Lung (tissue), 11 donors: ENCODE measurements at regions not wholly inside any gene's neighbourhood (a gene's known extent, or its start where the extent isn't known, plus 50 kb on each side); places are given as distances from the start of the nearest gene placed in this dataset.
A peak's percentile ranks its signal among the peaks of the same experiment; 100 is the strongest.

Experiments used
- ATAC-seq: fragments of 200-7000 bp; cut with Tn5 transposase; one replicate; pipeline ENCODE4 v1.9.1; 2020; ENCODE audit warnings: moderate number of reproducible peaks; ENCODE audit not compliant: insufficient read depth, low FRiP score
- DNase-seq, 3 donors: peaks; one replicate each; pipeline ENCODE4 v3.0.0-alpha.2; 2013 to 2017
- H3K27ac ChIP-seq, 2 donors: one replicate each; pipeline ENCODE4 v1.5.1; 2013; ENCODE audit warnings: mild to moderate bottlenecking in 2 of 2, moderate library complexity in 2 of 2, control low read depth in 1 of 2, inconsistent platforms in 1 of 2, low read depth in 1 of 2, low read length in 1 of 2
- H3K27me3 ChIP-seq, 3 donors: one replicate each; pipeline ENCODE4 v1.5.1; 2013; ENCODE audit warnings: low read length in 2 of 3; ENCODE audit not compliant: control insufficient read depth in 3 of 3, insufficient read depth in 3 of 3
- H3K36me3 ChIP-seq, 4 donors: one replicate each; pipeline ENCODE4 v1.5.1; 2013; ENCODE audit warnings: low read length in 4 of 4, mild to moderate bottlenecking in 1 of 4, moderate library complexity in 1 of 4; ENCODE audit not compliant: control insufficient read depth in 4 of 4, insufficient read depth in 4 of 4
- H3K4me1 ChIP-seq, 5 donors: one replicate each; pipeline ENCODE4 v1.5.1; 2013; ENCODE audit warnings: low read length in 5 of 5, mild to moderate bottlenecking in 2 of 5, moderate library complexity in 1 of 5; ENCODE audit not compliant: control insufficient read depth in 5 of 5, insufficient read depth in 5 of 5
- H3K4me3 ChIP-seq: one replicate; pipeline ENCODE4 v1.5.1; 2013; ENCODE audit warnings: mild to moderate bottlenecking, control low read depth, moderate library complexity
- H3K9ac ChIP-seq, 2 donors: one replicate each; pipeline ENCODE4 v1.5.1; 2013; ENCODE audit warnings: low read length in 2 of 2, control low read depth in 1 of 2; ENCODE audit not compliant: insufficient read depth in 1 of 2
- H3K9me3 ChIP-seq, 4 donors: one replicate each; pipeline ENCODE4 v1.5.1; 2013; ENCODE audit warnings: low read length in 3 of 4, mild to moderate bottlenecking in 1 of 4, moderate library complexity in 1 of 4; ENCODE audit not compliant: control insufficient read depth in 4 of 4, insufficient read depth in 3 of 4
- WGBS, 2 donors: extraction: QIAGEN DNeasy Blood & Tissue Kit; methylation state at CpG; one replicate each; pipeline ENCODE4 v1.1.7; 2013; 5-methylcytosine and 5-hydroxymethylcytosine counted together
- TF ChIP-seq, protein P1 (sequence below): IDR thresholded peaks from 2 replicates; pipeline ENCODE4 v1.5.1; 2012; ENCODE audit warnings: mild to moderate bottlenecking; ENCODE audit errors: control extremely low read depth, extremely low read depth
- donor health status: control.
- donor health status: control.
- donor health status: Bipolar disorder and iron deficiency.
- donor health status: healthy.
- donor health status: DM: yes; HTN: yes; CAD: no.

DNA sequence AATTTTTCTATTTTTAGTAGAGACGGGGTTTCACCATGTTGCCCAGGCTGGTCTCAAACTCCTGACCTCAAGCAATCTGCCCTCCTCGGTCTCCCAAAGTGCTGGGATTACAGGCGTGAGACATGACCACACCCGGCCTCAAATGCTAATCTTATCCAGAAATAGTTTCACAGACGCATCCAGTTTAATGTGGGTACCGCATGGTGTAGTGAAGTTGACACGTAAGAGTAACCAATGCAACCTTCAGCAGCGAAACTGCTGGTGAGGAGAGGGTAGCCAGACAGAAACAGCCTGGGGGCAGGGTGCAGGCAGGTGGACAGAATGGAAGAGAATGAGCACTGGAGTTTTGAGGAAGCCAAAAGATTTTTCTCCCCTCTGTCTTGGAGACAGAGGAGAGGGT lies 63.5 kb upstream of the FAM180A start:
- Histone ChIP-seq H3K36me3 (no peaks in the 10 kb centered on the region), H3K4me3 (no peak overlapping the region), H3K4me1 (peaks cover 0 to 19% (median 0%) of the 10 kb centered on the region in 5 donors), H3K27ac (no peak overlapping the region), H3K9ac (no peak overlapping the region), H3K27me3 (peaks cover 0 to 4% (median 0%) of the 10 kb centered on the region in 3 donors), H3K9me3 (peaks cover 0 to 2% (median 0%) of the 10 kb centered on the region in 4 donors)
- TF ChIP-seq, protein P1, sequence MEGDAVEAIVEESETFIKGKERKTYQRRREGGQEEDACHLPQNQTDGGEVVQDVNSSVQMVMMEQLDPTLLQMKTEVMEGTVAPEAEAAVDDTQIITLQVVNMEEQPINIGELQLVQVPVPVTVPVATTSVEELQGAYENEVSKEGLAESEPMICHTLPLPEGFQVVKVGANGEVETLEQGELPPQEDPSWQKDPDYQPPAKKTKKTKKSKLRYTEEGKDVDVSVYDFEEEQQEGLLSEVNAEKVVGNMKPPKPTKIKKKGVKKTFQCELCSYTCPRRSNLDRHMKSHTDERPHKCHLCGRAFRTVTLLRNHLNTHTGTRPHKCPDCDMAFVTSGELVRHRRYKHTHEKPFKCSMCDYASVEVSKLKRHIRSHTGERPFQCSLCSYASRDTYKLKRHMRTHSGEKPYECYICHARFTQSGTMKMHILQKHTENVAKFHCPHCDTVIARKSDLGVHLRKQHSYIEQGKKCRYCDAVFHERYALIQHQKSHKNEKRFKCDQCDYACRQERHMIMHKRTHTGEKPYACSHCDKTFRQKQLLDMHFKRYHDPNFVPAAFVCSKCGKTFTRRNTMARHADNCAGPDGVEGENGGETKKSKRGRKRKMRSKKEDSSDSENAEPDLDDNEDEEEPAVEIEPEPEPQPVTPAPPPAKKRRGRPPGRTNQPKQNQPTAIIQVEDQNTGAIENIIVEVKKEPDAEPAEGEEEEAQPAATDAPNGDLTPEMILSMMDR: no peak
- 78 to 88% methylated on average over 8 of the region's 8 CpGs for WGBS, 2 donors
- DNase-seq (no peak), ATAC-seq (no peak)

DNA sequence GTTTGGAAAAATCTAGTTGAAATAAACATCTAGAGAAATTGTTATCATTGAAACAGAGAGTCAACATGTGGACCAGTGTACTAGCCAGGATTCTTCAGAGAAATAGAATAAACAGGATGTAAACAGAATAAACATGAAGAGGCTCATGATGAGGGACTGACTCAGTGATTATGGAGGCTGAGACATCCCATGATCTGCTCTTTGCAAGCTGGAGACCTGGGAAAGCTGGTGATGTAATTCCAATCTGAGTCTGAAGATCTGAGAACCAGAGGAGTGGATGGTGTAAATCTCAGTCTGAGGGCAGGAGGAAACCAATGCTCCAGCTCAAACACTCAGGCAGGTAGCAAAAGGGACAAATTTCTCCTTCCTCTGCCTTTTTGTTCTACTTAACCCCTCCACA lies 62.9 kb upstream of the FAM180A start:
- H3K27ac ChIP-seq: no peak overlapping the region
- no peak overlapping the region for H3K4me3 ChIP-seq
- peaks cover 0 to 2% (median 0%) of the 10 kb centered on the region in 4 donors for H3K9me3 ChIP-seq
- DNase-seq (peak in 2 of 3 donors; percentile 33 to 67), ATAC-seq (no peak)
- TF ChIP-seq, protein P1: no peak
- no peak overlapping the region for H3K9ac ChIP-seq
- peaks cover 0 to 4% (median 0%) of the 10 kb centered on the region in 3 donors for H3K27me3 ChIP-seq
- peaks cover 0 to 19% (median 0%) of the 10 kb centered on the region in 5 donors for H3K4me1 ChIP-seq
- no peaks in the 10 kb centered on the region for H3K36me3 ChIP-seq

DNA sequence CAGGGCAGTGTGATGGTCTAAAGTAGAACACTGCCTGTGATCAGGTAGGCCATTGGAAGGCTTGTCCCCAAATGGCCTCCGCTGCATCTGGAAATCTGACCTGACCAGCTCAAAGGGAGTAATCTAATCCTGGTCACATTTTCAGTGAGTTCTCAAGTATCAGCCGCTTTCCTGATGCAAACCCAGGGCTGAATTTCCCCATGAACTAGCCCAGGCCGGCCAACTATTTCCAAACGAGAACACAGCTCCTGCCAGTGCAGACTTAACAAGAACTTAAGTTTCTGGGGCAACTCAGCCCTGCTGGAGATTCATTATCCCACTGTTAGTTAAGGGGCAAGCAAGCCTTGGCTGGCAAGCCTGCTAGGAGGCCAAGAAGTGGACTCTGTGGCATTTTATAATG lies 59.6 kb upstream of the FAM180A start:
- H3K9ac ChIP-seq: no peak overlapping the region
- DNase-seq: no peak

More for the DNA sequence above, 59.6 kb upstream of the FAM180A start:
- peaks cover 0 to 2% (median 0%) of the 10 kb centered on the region in 4 donors for H3K9me3 ChIP-seq
- no peak overlapping the region for H3K4me3 ChIP-seq
- H3K27me3 ChIP-seq: peaks cover 0 to 4% (median 0%) of the 10 kb centered on the region in 3 donors
- 85 to 90% methylated on average over 4 of the region's 4 CpGs for WGBS, 2 donors
- H3K4me1 ChIP-seq: peaks cover 0 to 19% (median 0%) of the 10 kb centered on the region in 5 donors
- no peak for ATAC-seq
- TF ChIP-seq, protein P1: no peak
- no peaks in the 10 kb centered on the region for H3K36me3 ChIP-seq
- H3K27ac ChIP-seq: no peak overlapping the region
